OCI-LY7 (cell line): ENCODE measurements at regions not wholly inside any gene's neighbourhood (a gene's known extent, or its start where the extent isn't known, plus 50 kb on each side); places are given as distances from the start of the nearest gene placed in this dataset.

Experiments used
- BruUV-seq: library from RNA; stranded (reverse); fragments of 400-500 nt; replicated peaks from 2 replicates; lab custom pipeline; 2021; lab: Mats Ljungman, UMichigan
- CTCF ChIA-PET: fragments of 300-600 bp; sonication (Branson Sonifier 250); formaldehyde crosslinking; loops from one replicate; lab custom pipeline; 2022; ENCODE audit warnings: antibody characterized with exemption; ENCODE audit not compliant: unreplicated experiment; lab: Charles Lee
- POLR2A ChIA-PET: fragments of 300-600 bp; sonication (Branson Sonifier 250); formaldehyde crosslinking; loops from one replicate; lab custom pipeline; 2022; ENCODE audit warnings: antibody characterized with exemption; lab: Charles Lee
- DNase-seq: peaks from one replicate; pipeline ENCODE4 v3.0.0-alpha.2; 2015; ENCODE audit warnings: low spot score
- H2AFZ ChIP-seq: fragments of 200-600 bp; sonication (generic), shearing (Covaris generic); 2 replicates; pipeline ENCODE4 v1.6.1; 2014; ENCODE audit warnings: mild to moderate bottlenecking, antibody characterized with exemption, low read length, moderate library complexity
- H3K27ac ChIP-seq: fragments of 200-600 bp; sonication (generic); 2 replicates; pipeline ENCODE4 v1.5.1; 2014; ENCODE audit warnings: mixed run types, low read depth, mild to moderate bottlenecking, moderate library complexity, low read length, inconsistent platforms; ENCODE audit not compliant: poor library complexity, severe bottlenecking
- H3K36me3 ChIP-seq: fragments of 200-600 bp; sonication (generic); 2 replicates; pipeline ENCODE4 v1.6.1; 2014; ENCODE audit warnings: mild to moderate bottlenecking, antibody characterized with exemption, low read length, moderate library complexity, mixed read lengths; ENCODE audit not compliant: insufficient read depth
- H3K4me1 ChIP-seq: fragments of 200-600 bp; sonication (generic); 2 replicates; pipeline ENCODE4 v1.5.1; 2014; ENCODE audit warnings: mild to moderate bottlenecking, low read length; ENCODE audit not compliant: insufficient read depth, poor library complexity, severe bottlenecking
- H3K4me2 ChIP-seq: fragments of 200-600 bp; sonication (generic); 2 replicates; pipeline ENCODE4 v1.6.1; 2014; ENCODE audit warnings: mild to moderate bottlenecking, low read length
- H3K4me3 ChIP-seq: fragments of 200-600 bp; sonication (generic); 2 replicates; pipeline ENCODE4 v1.5.1; 2014; ENCODE audit warnings: mild to moderate bottlenecking, low read depth, low read length; ENCODE audit not compliant: poor library complexity, severe bottlenecking
- H3K79me2 ChIP-seq: fragments of 200-600 bp; sonication (generic); 2 replicates; pipeline ENCODE4 v1.6.1; 2016; ENCODE audit warnings: low read depth, mild to moderate bottlenecking, low read length, moderate library complexity, mixed read lengths; ENCODE audit not compliant: insufficient read depth
- H3K9me2 ChIP-seq: fragments of 200-600 bp; sonication (generic); 2 replicates; pipeline ENCODE4 v1.6.1; 2016; ENCODE audit warnings: mild to moderate bottlenecking, low read length, mixed read lengths; ENCODE audit not compliant: insufficient read depth
- H3K9me3 ChIP-seq: fragments of 200-600 bp; sonication (generic); 2 replicates; pipeline ENCODE4 v1.6.1; 2014; ENCODE audit warnings: mild to moderate bottlenecking, mixed run types, low read length, mixed read lengths
- H4K20me1 ChIP-seq: fragments of 200-600 bp; sonication (generic); 2 replicates; pipeline ENCODE4 v1.6.1; 2014; ENCODE audit warnings: mild to moderate bottlenecking, antibody characterized with exemption, low read length, moderate library complexity, mixed read lengths; ENCODE audit not compliant: insufficient read depth
- CTCF ChIP-seq: fragments of 200-600 bp; sonication (generic); conservative IDR thresholded peaks from 2 replicates; pipeline ENCODE4 v1.5.1; 2014; ENCODE audit warnings: mild to moderate bottlenecking, antibody characterized with exemption, low read length, moderate library complexity, mixed read lengths
- EZH2phosphoT487 ChIP-seq: fragments of 200-600 bp; sonication (generic); IDR thresholded peaks from 2 replicates; pipeline ENCODE4 v1.6.1; 2018; ENCODE audit warnings: low read depth, borderline replicate concordance, mild to moderate bottlenecking, mixed run types, antibody characterized with exemption, low read length, moderate library complexity, mixed read lengths
- intact Hi-C: fragments of 100-400 bp; cut with micrococcal nuclease; formaldehyde crosslinking; loops from one replicate; pipeline ENCODE4 v1.10.0; 2022; ENCODE audit not compliant: unreplicated experiment

- ChIA-PET POLR2A (no interaction called here), CTCF (no interaction called here)
- H3K36me3 ChIP-seq: no peaks in the 10 kb centered on the region
- no peak overlapping the region for H3K4me2 ChIP-seq
- no peaks in the 10 kb centered on the region for H3K79me2 ChIP-seq
- no peaks in the 10 kb centered on the region for H3K4me1 ChIP-seq
- H3K4me3 ChIP-seq: no peak overlapping the region
- H3K9me3 ChIP-seq: no peaks in the 10 kb centered on the region
- intact Hi-C loops: no loop called here
- BruUV-seq: no TSS peak
- DNase-seq: no peak
- no peak overlapping the region for H3K27ac ChIP-seq
- H2AFZ ChIP-seq: no peak overlapping the region
- TF ChIP-seq CTCF (no peak), EZH2phosphoT487 (no peak)
- H4K20me1 ChIP-seq: no peaks in the 10 kb centered on the region
- no peaks in the 10 kb centered on the region for H3K9me2 ChIP-seq
Observed at GRCh38 chr9:115328228-115328627, 210.3 kb upstream of the TNC start.

GRCh38 chr9:115328677-115329076 is 210.7 kb upstream of the TNC start:
- Histone ChIP-seq H3K36me3 (no peaks in the 10 kb centered on the region), H3K4me3 (no peak overlapping the region), H2AFZ (no peak overlapping the region), H3K79me2 (no peaks in the 10 kb centered on the region), H3K4me1 (no peaks in the 10 kb centered on the region), H3K9me2 (no peaks in the 10 kb centered on the region), H3K27ac (no peak overlapping the region), H4K20me1 (no peaks in the 10 kb centered on the region), H3K9me3 (no peaks in the 10 kb centered on the region), H3K4me2 (no peak overlapping the region)
- intact Hi-C loops: no loop called here
- ChIA-PET POLR2A (no interaction called here), CTCF (no interaction called here)
- BruUV-seq: no TSS peak
- no peak for TF ChIP-seq CTCF
- DNase-seq: no peak

GRCh38 chr9:115333277-115334070 is 215.5 kb upstream of the TNC start:
- no peak overlapping the region for H3K4me2 ChIP-seq
- no peak overlapping the region for H3K27ac ChIP-seq
- H3K4me1 ChIP-seq: no peaks in the 10 kb centered on the region
- H3K36me3 ChIP-seq: no peaks in the 10 kb centered on the region
- BruUV-seq: no TSS peak
- no peaks in the 10 kb centered on the region for H4K20me1 ChIP-seq
- H3K4me3 ChIP-seq: no peak overlapping the region
- TF ChIP-seq CTCF (no peak), EZH2phosphoT487 (no peak)
- no peaks in the 10 kb centered on the region for H3K9me2 ChIP-seq
- ChIA-PET CTCF (no interaction called here), POLR2A (no interaction called here)
- no peak overlapping the region for H2AFZ ChIP-seq
- intact Hi-C loops: no loop called here
- no peak for DNase-seq
- no peaks in the 10 kb centered on the region for H3K9me3 ChIP-seq
- H3K79me2 ChIP-seq: no peaks in the 10 kb centered on the region
